ENCODE measurements at regions not wholly inside any gene's neighbourhood (a gene's known extent, or its start where the extent isn't known, plus 50 kb on each side); places are given as distances from the start of the nearest gene placed in this dataset.

DNA sequence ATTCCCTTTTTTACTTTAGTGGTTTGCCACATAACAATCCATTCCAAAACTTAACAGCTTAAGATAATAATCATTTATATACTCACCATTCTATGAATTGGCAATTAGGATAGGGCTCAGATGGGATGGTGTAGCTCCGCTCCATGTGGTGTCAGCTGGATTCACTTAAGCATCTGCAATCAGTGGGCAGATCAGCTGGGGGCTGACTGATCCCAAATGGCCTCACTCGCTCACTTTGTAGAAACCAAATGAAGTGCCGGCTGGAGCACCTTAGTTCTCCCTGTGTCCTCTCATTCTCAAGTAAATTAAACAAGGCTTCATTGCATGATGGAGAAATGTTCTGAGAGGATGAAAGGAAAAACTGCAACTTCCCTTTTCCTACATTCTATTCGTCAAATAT is 161.4 kb downstream of the WT1 start:
- TF ChIP-seq, protein P1, sequence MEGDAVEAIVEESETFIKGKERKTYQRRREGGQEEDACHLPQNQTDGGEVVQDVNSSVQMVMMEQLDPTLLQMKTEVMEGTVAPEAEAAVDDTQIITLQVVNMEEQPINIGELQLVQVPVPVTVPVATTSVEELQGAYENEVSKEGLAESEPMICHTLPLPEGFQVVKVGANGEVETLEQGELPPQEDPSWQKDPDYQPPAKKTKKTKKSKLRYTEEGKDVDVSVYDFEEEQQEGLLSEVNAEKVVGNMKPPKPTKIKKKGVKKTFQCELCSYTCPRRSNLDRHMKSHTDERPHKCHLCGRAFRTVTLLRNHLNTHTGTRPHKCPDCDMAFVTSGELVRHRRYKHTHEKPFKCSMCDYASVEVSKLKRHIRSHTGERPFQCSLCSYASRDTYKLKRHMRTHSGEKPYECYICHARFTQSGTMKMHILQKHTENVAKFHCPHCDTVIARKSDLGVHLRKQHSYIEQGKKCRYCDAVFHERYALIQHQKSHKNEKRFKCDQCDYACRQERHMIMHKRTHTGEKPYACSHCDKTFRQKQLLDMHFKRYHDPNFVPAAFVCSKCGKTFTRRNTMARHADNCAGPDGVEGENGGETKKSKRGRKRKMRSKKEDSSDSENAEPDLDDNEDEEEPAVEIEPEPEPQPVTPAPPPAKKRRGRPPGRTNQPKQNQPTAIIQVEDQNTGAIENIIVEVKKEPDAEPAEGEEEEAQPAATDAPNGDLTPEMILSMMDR (IDR thresholded peaks at IDR 0.05; ENCODE audit: borderline replicate concordance, extremely low read depth, low read length, poor library complexity, severe bottlenecking) = no peak
- no peak for TF ChIP-seq EZH2 (IDR thresholded peaks at IDR 0.05; ENCODE audit: borderline replicate concordance, low read depth, low read length, severe bottlenecking)

Data from DND-41 (cell line).